GM12864 (cell line): ENCODE measurements at regions not wholly inside any gene's neighbourhood (a gene's known extent, or its start where the extent isn't known, plus 50 kb on each side); places are given as distances from the start of the nearest gene placed in this dataset.

Experiments used
- DNase-seq: peaks from one replicate; pipeline ENCODE4 v3.0.0-alpha.2; 2011; ENCODE audit warnings: low read depth
- H3K4me3 ChIP-seq: 2 replicates; pipeline ENCODE4 v1.5.1; 2011; ENCODE audit warnings: mild to moderate bottlenecking, low read depth, low read length, control low read depth
- TF ChIP-seq, protein P1 (sequence below): IDR thresholded peaks from 2 replicates; pipeline ENCODE4 v1.5.1; 2011; ENCODE audit warnings: low read depth, mild to moderate bottlenecking, moderate library complexity, low read length, control low read depth, inconsistent platforms; ENCODE audit errors: missing control alignments

GRCh38 chr18:65399091-65399490 lies 351.7 kb upstream of the CDH7 start:
- DNase-seq, result no peak
- TF ChIP-seq, protein P1, sequence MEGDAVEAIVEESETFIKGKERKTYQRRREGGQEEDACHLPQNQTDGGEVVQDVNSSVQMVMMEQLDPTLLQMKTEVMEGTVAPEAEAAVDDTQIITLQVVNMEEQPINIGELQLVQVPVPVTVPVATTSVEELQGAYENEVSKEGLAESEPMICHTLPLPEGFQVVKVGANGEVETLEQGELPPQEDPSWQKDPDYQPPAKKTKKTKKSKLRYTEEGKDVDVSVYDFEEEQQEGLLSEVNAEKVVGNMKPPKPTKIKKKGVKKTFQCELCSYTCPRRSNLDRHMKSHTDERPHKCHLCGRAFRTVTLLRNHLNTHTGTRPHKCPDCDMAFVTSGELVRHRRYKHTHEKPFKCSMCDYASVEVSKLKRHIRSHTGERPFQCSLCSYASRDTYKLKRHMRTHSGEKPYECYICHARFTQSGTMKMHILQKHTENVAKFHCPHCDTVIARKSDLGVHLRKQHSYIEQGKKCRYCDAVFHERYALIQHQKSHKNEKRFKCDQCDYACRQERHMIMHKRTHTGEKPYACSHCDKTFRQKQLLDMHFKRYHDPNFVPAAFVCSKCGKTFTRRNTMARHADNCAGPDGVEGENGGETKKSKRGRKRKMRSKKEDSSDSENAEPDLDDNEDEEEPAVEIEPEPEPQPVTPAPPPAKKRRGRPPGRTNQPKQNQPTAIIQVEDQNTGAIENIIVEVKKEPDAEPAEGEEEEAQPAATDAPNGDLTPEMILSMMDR, result no peak
- H3K4me3 ChIP-seq, result no peak overlapping the region

GRCh38 chr18:65398347-65399075 lies 352.3 kb upstream of the CDH7 start:
- TF ChIP-seq, protein P1, result no peak
- DNase-seq, result no peak
- H3K4me3 ChIP-seq, result no peak overlapping the region

DNA sequence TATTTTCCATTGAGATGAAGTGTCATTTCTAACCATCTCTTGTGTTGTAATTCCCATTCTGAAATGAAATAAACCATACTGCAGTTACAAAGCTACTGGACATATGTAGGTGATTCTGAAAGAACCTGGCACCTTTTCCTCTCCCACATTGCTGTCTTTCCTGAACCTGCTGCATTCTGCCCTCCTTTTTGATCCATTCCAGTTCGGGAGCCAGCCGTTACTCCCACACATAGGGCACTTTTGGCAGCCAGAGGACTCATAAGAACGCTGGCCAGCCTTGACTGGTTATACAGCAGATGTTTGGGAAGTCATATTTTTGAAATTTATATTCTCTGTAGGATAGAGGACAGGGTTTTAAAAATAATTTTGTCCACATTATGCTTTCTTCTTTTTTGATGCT lies 369.8 kb upstream of the CDH7 start:
- H3K4me3 ChIP-seq, result no peak overlapping the region
- DNase-seq, result no peak
- TF ChIP-seq, protein P1, result no peak

GRCh38 chr18:65380571-65380970 lies 370.2 kb upstream of the CDH7 start:
- no peak for DNase-seq
- TF ChIP-seq, protein P1, result no peak
- no peak overlapping the region for H3K4me3 ChIP-seq

- TF ChIP-seq, protein P1, result no peak
- no peak overlapping the region for H3K4me3 ChIP-seq
- DNase-seq, result no peak
Measured at GRCh38 chr18:65372904-65373303, 377.9 kb upstream of the CDH7 start.

GRCh38 chr18:65365245-65365980 lies 385.4 kb upstream of the CDH7 start:
- H3K4me3 ChIP-seq, result no peak overlapping the region
- DNase-seq, result no peak
- TF ChIP-seq, protein P1, result no peak
